Panc1 (cell line): ENCODE measurements at regions not wholly inside any gene's neighbourhood (a gene's known extent, or its start where the extent isn't known, plus 50 kb on each side); places are given as distances from the start of the nearest gene placed in this dataset.

Experiments
- ATAC-seq: fragments of 200-7000 bp; cut with Tn5 transposase; 2 replicates; pipeline ENCODE4 v1.9.1; 2020; ENCODE audit warnings: mild to moderate bottlenecking, moderate library complexity
- BruUV-seq: library from RNA; stranded (reverse); fragments of 400-500 nt; replicated peaks from 2 replicates; lab custom pipeline; 2021; lab: Mats Ljungman, UMichigan
- CTCF ChIA-PET: fragments of 300-600 bp; sonication (Branson Sonifier 250); formaldehyde crosslinking; loops from one replicate; lab custom pipeline; 2022; ENCODE audit warnings: antibody characterized with exemption; lab: Charles Lee
- POLR2A ChIA-PET: fragments of 300-600 bp; sonication (Branson Sonifier 250); formaldehyde crosslinking; loops from one replicate; lab custom pipeline; 2022; ENCODE audit warnings: antibody characterized with exemption; lab: Charles Lee
- DNase-seq: peaks from one replicate; pipeline ENCODE4 v3.0.0-alpha.2; 2010; ENCODE audit warnings: low read depth, low spot score
- H3K27ac ChIP-seq: 2 replicates; pipeline ENCODE4 v1.5.1; 2011; ENCODE audit warnings: mild to moderate bottlenecking, low read length, inconsistent platforms
- H3K27me3 ChIP-seq: fragments of 200-500 bp; sonication (Bioruptor generic); 2 replicates; pipeline ENCODE4 v1.6.0; 2014; ENCODE audit warnings: low read length, inconsistent platforms; ENCODE audit not compliant: control insufficient read depth, insufficient read depth
- H3K36me3 ChIP-seq: fragments of 200-500 bp; sonication (Bioruptor generic); 2 replicates; pipeline ENCODE4 v1.5.1; 2014; ENCODE audit warnings: inconsistent platforms, mild to moderate bottlenecking, low read length, moderate library complexity; ENCODE audit not compliant: control insufficient read depth, insufficient read depth
- H3K4me1 ChIP-seq: 2 replicates; pipeline ENCODE4 v1.5.1; 2011; ENCODE audit warnings: inconsistent platforms, mild to moderate bottlenecking, low read length, moderate library complexity; ENCODE audit not compliant: control insufficient read depth, insufficient read depth
- H3K4me3 ChIP-seq, 2 experiments: 2 replicates each; pipeline ENCODE4 v1.5.1; 2011 to 2012; ENCODE audit warnings: low read depth in 2 of 2, low read length in 2 of 2, mild to moderate bottlenecking in 2 of 2, inconsistent platforms in 1 of 2, moderate library complexity in 1 of 2
- H3K9me3 ChIP-seq: fragments of 200-500 bp; sonication (Bioruptor generic); 2 replicates; pipeline ENCODE4 v1.5.1; 2014; ENCODE audit warnings: low read depth, mild to moderate bottlenecking, inconsistent platforms, low read length, moderate library complexity; ENCODE audit not compliant: control insufficient read depth, insufficient read depth
- POLR2AphosphoS5 ChIP-seq: IDR thresholded peaks from 2 replicates; pipeline ENCODE4 v1.6.1; 2012; ENCODE audit warnings: mild to moderate bottlenecking, low read depth, low read length, moderate library complexity
- REST ChIP-seq, 2 experiments: IDR thresholded peaks; 2 replicates each; pipeline ENCODE4 v1.6.1; 2011 to 2012; ENCODE audit warnings: low read depth in 2 of 2, control low read depth in 1 of 2, low read length in 1 of 2, mild to moderate bottlenecking in 1 of 2, moderate library complexity in 1 of 2; ENCODE audit not compliant: insufficient read depth in 1 of 2
- SIN3A ChIP-seq: IDR thresholded peaks from 2 replicates; pipeline ENCODE4 v1.6.1; 2012; ENCODE audit warnings: low read depth, mild to moderate bottlenecking, low read length, moderate library complexity, borderline replicate concordance; ENCODE audit not compliant: insufficient read depth
- TCF7L2 ChIP-seq: IDR thresholded peaks from 2 replicates; pipeline ENCODE4 v1.6.1; 2011; ENCODE audit warnings: mild to moderate bottlenecking, low read depth, low read length, inconsistent platforms
- in situ Hi-C: cut with HindIII; loops from 2 replicates; pipeline ENCODE4 v1.10.0; 2016; ENCODE audit warnings: low sequenced_read_pairs, low pct_unique_long_range_greater_than_20kb
- intact Hi-C: fragments of 100-400 bp; cut with micrococcal nuclease; formaldehyde crosslinking; loops from one replicate; pipeline ENCODE4 v1.10.0; 2022; ENCODE audit not compliant: unreplicated experiment
- TF ChIP-seq, protein P1 (sequence below): fragments of 450-650 bp; IDR thresholded peaks from 2 replicates; pipeline ENCODE4 v1.5.1; 2017; ENCODE audit warnings: mild to moderate bottlenecking

GRCh38 chr4:91824773-91825172 lies 479.0 kb upstream of the GRID2 start:
- no peaks in the 10 kb centered on the region for H3K9me3 ChIP-seq
- H3K4me3 ChIP-seq: no peak overlapping the region
- H3K27me3 ChIP-seq: no peaks in the 10 kb centered on the region
- ChIA-PET POLR2A (no interaction called here), CTCF (no interaction called here)
- no peaks in the 10 kb centered on the region for H3K36me3 ChIP-seq
- no peak overlapping the region for H3K27ac ChIP-seq
- ATAC-seq (no peak), DNase-seq (no peak)
- H3K4me1 ChIP-seq: no peaks in the 10 kb centered on the region
- TF ChIP-seq REST (IDR thresholded peaks at IDR 0.05; ENCODE audit: insufficient read depth in 1 of 2, low read depth in 2 of 2, low read length in 1 of 2) (no peak), POLR2AphosphoS5 (no peak), SIN3A (no peak), TCF7L2 (no peak)
- TF ChIP-seq, protein P1, sequence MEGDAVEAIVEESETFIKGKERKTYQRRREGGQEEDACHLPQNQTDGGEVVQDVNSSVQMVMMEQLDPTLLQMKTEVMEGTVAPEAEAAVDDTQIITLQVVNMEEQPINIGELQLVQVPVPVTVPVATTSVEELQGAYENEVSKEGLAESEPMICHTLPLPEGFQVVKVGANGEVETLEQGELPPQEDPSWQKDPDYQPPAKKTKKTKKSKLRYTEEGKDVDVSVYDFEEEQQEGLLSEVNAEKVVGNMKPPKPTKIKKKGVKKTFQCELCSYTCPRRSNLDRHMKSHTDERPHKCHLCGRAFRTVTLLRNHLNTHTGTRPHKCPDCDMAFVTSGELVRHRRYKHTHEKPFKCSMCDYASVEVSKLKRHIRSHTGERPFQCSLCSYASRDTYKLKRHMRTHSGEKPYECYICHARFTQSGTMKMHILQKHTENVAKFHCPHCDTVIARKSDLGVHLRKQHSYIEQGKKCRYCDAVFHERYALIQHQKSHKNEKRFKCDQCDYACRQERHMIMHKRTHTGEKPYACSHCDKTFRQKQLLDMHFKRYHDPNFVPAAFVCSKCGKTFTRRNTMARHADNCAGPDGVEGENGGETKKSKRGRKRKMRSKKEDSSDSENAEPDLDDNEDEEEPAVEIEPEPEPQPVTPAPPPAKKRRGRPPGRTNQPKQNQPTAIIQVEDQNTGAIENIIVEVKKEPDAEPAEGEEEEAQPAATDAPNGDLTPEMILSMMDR: no peak
- BruUV-seq: no TSS peak
- intact Hi-C loops: no loop called here
- in situ Hi-C loops: no loop called here

- in situ Hi-C loops (no loop called here), intact Hi-C loops (no loop called here)
- no peaks in the 10 kb centered on the region for H3K36me3 ChIP-seq
- BruUV-seq: no TSS peak
- ChIA-PET POLR2A (no interaction called here), CTCF (no interaction called here)
- DNase-seq: no peak
- ATAC-seq: no peak
- no peaks in the 10 kb centered on the region for H3K27me3 ChIP-seq
- no peak overlapping the region for H3K27ac ChIP-seq
- no peak for TF ChIP-seq SIN3A
- no peak for TF ChIP-seq REST (IDR thresholded peaks at IDR 0.05; ENCODE audit: insufficient read depth in 1 of 2, low read depth in 2 of 2, low read length in 1 of 2)
- no peak for TF ChIP-seq POLR2AphosphoS5
- TF ChIP-seq, protein P1: no peak
- no peak for TF ChIP-seq TCF7L2
- H3K4me3 ChIP-seq: no peak overlapping the region
- H3K4me1 ChIP-seq: no peaks in the 10 kb centered on the region
- no peaks in the 10 kb centered on the region for H3K9me3 ChIP-seq
Observed at GRCh38 chr4:91826186-91826585, 477.6 kb upstream of the GRID2 start.
